GM12891 (cell line): ENCODE measurements at regions not wholly inside any gene's neighbourhood (a gene's known extent, or its start where the extent isn't known, plus 50 kb on each side); places are given as distances from the start of the nearest gene placed in this dataset.

ENCODE experiments used
- POLR2A ChIP-seq: IDR thresholded peaks from 2 replicates; pipeline ENCODE4 v1.6.1; 2011; ENCODE audit warnings: low read depth, low read length, control low read depth
- TAF1 ChIP-seq: IDR thresholded peaks from 2 replicates; pipeline ENCODE4 v1.6.1; 2011; ENCODE audit warnings: low read depth, low read length, control low read depth

GRCh38 chr16:62475573-62475972, 439.3 kb upstream of the CDH8 start:
- no peak for TF ChIP-seq POLR2A
- TF ChIP-seq TAF1: no peak
